Duodenal mucosa (tissue), 2 donors: ENCODE measurements at regions not wholly inside any gene's neighbourhood (a gene's known extent, or its start where the extent isn't known, plus 50 kb on each side); places are given as distances from the start of the nearest gene placed in this dataset.
"Not testable (repeated sequence)": the region's sequence is repeated elsewhere in the genome, so short reads cannot be mapped to it uniquely, and the experiment has no call there.

Experiments used
- H3K27ac ChIP-seq: one replicate; pipeline ENCODE4 v1.7.0; 2013; ENCODE audit warnings: low read depth, low read length
- H3K27me3 ChIP-seq, 2 donors: one replicate each; pipeline ENCODE4 v1.7.0; 2013; ENCODE audit warnings: low read length in 2 of 2, control low read depth in 1 of 2; ENCODE audit not compliant: insufficient read depth in 2 of 2, control insufficient read depth in 1 of 2
- H3K36me3 ChIP-seq, 2 donors: one replicate each; pipeline ENCODE4 v1.7.0; 2013; ENCODE audit warnings: low read length in 2 of 2, control low read depth in 1 of 2; ENCODE audit not compliant: insufficient read depth in 2 of 2, control insufficient read depth in 1 of 2
- H3K4me1 ChIP-seq, 2 donors: one replicate each; pipeline ENCODE4 v1.7.0; 2013; ENCODE audit warnings: low read length in 2 of 2, control low read depth in 1 of 2; ENCODE audit not compliant: insufficient read depth in 2 of 2, control insufficient read depth in 1 of 2
- H3K4me3 ChIP-seq, 2 donors: one replicate each; pipeline ENCODE4 v1.7.0; 2013; ENCODE audit warnings: low read length in 2 of 2, low read depth in 1 of 2
- H3K9ac ChIP-seq, 2 donors: one replicate each; pipeline ENCODE4 v1.7.0; 2013; ENCODE audit warnings: low read length in 2 of 2, low read depth in 1 of 2
- H3K9me3 ChIP-seq, 2 donors: one replicate each; pipeline ENCODE4 v1.7.0; 2013; ENCODE audit warnings: low read length in 2 of 2, control low read depth in 1 of 2; ENCODE audit not compliant: control insufficient read depth in 1 of 2

DNA sequence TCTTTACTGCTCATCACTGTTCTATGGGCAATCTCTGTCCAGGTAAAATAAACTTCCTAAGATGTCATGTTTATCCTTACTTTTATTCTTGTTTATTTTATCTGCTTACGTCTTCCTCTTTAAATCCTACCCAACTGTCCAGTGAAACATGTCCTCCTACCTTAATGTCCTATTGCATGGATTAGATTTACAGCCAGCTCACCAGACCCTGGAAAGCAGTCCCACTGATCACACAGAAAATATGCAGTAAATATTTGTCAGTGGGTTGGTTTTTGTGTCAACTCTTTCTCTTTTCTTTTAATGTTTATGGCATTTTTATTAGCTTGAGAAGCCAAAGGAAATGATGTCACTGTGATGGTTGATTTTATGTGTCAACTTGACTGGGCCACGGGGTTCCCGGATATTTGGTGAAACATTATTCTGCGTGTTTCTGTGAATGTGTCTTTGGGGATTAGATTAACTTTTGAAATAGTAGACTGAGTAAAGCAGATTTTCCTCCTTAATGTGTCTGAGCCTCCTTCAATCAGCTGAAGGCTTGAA is 258.3 kb downstream of the SRGAP2C start:
- Histone ChIP-seq H3K4me3 (no peak overlapping the region), H3K27ac (no peak overlapping the region), H3K27me3 (no peaks in the 10 kb centered on the region), H3K9me3 (peaks cover 0 to 2% of the 10 kb centered on the region in 2 donors), H3K9ac (no peak overlapping the region), H3K36me3 (no peaks in the 10 kb centered on the region), H3K4me1 (no peaks in the 10 kb centered on the region)

DNA sequence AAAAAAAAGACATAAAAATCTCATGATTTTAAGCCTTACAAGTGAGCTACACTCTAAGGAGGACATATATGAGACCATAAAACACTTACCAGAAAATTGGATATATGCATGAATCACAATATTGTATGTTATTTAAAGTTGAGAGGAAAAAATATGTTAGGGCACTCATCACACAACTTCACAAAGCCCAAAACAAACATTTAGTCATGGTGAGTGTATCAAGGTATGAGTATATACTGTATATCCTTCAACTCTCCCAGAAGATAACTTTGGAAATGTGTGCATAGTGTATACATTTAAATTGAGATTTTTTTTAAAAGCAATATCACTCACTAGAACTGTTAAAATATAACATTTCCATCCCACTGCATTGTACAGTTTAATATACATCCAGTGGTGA is 259.3 kb downstream of the SRGAP2C start:
- H3K27me3 ChIP-seq: no peaks in the 10 kb centered on the region
- no peak overlapping the region for H3K27ac ChIP-seq
- H3K4me3 ChIP-seq: no peak overlapping the region
- H3K9ac ChIP-seq: no peak overlapping the region
- H3K4me1 ChIP-seq: no peaks in the 10 kb centered on the region
- H3K36me3 ChIP-seq: no peaks in the 10 kb centered on the region
- peaks cover 0 to 2% of the 10 kb centered on the region in 2 donors for H3K9me3 ChIP-seq

GRCh38 chr1:121445679-121446078 is 260.9 kb downstream of the SRGAP2C start:
- peaks cover 0 to 2% of the 10 kb centered on the region in 2 donors for H3K9me3 ChIP-seq
- no peak overlapping the region for H3K27ac ChIP-seq
- no peaks in the 10 kb centered on the region for H3K27me3 ChIP-seq
- H3K4me3 ChIP-seq: no peak overlapping the region
- H3K36me3 ChIP-seq: no peaks in the 10 kb centered on the region
- H3K9ac ChIP-seq: no peak overlapping the region
- H3K4me1 ChIP-seq: no peaks in the 10 kb centered on the region

DNA sequence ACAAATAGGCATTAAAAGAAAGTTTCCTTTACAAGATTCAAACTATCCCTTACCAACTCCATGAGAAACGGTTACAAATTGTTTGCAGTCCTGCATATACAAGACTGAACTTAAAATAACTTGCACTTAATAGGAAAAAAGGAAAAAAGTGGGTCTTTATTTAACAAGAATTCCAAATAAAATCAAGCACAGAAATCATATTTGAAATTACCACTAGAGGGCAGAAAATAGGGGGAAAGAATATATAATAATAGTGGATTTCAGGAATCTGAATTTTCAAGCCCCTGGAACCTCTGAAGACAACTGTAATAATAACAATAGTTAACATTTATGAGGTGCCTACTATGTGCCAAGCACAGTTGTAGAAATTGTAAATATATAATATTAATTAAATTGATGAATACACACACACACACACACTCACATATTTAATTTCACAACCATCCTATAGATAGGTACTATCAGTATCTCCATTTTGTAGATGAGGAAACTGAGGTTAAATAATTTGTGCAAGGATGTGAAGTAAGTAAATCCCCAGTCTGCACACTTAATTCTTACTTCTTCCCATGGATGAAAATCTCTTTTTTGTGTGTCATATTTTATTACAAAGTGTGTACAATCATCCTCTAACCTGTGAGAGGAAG is 262.6 kb downstream of the SRGAP2C start:
- H3K4me1 ChIP-seq, H3K27me3 ChIP-seq, H3K9me3 ChIP-seq, H3K4me3 ChIP-seq, H3K9ac ChIP-seq, H3K27ac ChIP-seq, H3K36me3 ChIP-seq: not testable (repeated sequence)

- H3K4me3 ChIP-seq, H3K36me3 ChIP-seq, H3K27me3 ChIP-seq, H3K4me1 ChIP-seq, H3K9ac ChIP-seq, H3K27ac ChIP-seq, H3K9me3 ChIP-seq: not testable (repeated sequence)
Observed at GRCh38 chr1:121448064-121448463, 263.3 kb downstream of the SRGAP2C start.

DNA sequence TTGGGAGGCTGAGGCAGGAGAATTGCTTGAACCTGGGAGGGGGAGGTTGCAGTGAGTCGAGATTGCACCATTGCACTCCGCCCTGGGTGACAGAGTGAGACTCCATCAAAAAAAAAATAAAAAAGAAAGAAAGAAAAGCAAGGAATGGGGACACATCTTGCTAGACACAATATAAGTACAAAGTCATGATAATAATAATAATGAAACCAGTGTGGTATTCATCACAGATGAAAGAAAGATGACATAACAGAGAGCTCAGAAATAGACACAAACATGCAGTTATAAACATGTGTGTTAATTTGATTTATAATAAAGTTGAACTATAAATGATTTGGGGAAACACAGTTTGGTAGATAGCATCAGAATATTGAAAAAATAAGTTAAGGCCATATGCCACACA is 264.1 kb downstream of the SRGAP2C start:
- H3K9me3 ChIP-seq: no peaks in the 10 kb centered on the region
- H3K4me3 ChIP-seq: no peak overlapping the region
- no peak overlapping the region for H3K27ac ChIP-seq
- no peaks in the 10 kb centered on the region for H3K4me1 ChIP-seq
- no peaks in the 10 kb centered on the region for H3K27me3 ChIP-seq
- H3K9ac ChIP-seq: no peak overlapping the region
- H3K36me3 ChIP-seq: no peaks in the 10 kb centered on the region

DNA sequence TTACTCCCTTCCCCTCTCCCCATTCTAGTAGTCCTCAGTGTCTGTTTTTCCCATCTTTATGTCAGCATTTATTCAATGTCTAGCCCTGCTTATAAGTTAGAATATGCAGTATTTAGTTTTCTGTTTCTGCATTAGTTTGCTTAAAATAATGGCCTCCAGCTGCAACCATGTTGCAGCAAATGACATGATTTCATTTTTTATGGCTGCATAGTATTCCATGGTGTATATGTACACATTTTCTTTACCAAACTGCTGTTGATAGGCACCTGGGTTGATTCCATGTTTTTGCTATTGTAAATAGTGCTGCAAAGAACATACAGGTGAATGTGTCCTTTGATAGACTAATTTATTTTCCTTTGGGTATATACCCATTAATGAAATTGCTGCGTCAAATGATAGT is 267.7 kb downstream of the SRGAP2C start:
- Histone ChIP-seq H3K9me3 (no peaks in the 10 kb centered on the region), H3K9ac (no peak overlapping the region), H3K4me1 (no peaks in the 10 kb centered on the region), H3K36me3 (no peaks in the 10 kb centered on the region), H3K4me3 (no peak overlapping the region), H3K27ac (no peak overlapping the region), H3K27me3 (no peaks in the 10 kb centered on the region)

- Histone ChIP-seq H3K4me3 (no peak overlapping the region), H3K27me3 (no peaks in the 10 kb centered on the region), H3K36me3 (no peaks in the 10 kb centered on the region), H3K9ac (no peak overlapping the region), H3K9me3 (no peaks in the 10 kb centered on the region), H3K27ac (no peak overlapping the region), H3K4me1 (no peaks in the 10 kb centered on the region)
Observed at GRCh38 chr1:121458291-121459048, 273.7 kb downstream of the SRGAP2C start.

DNA sequence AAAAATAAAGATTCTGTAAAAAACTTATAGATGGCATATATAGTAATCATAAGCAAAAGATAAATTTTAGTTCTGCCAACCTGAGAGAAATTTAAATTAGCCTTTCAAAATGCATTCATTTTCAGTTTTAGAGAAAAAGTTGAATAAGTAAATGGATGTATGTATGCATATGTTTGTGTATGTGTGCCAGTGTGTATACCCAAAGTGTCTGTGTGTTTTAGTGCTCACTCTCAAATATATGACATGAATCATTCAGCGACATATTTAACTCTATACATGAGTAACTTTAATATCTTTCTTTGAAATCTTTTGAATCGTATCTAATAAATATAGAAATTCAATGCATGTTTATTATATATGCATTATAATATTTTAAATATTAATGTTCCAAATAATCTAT is 274.5 kb downstream of the SRGAP2C start:
- no peak overlapping the region for H3K4me3 ChIP-seq
- H3K27ac ChIP-seq: no peak overlapping the region
- H3K9ac ChIP-seq: no peak overlapping the region
- no peaks in the 10 kb centered on the region for H3K9me3 ChIP-seq
- H3K4me1 ChIP-seq: no peaks in the 10 kb centered on the region
- H3K36me3 ChIP-seq: no peaks in the 10 kb centered on the region
- H3K27me3 ChIP-seq: no peaks in the 10 kb centered on the region

- H3K9me3 ChIP-seq, H3K4me3 ChIP-seq, H3K4me1 ChIP-seq, H3K27me3 ChIP-seq, H3K36me3 ChIP-seq, H3K9ac ChIP-seq, H3K27ac ChIP-seq: not testable (repeated sequence)
Observed at GRCh38 chr1:121469395-121469794, 284.6 kb downstream of the SRGAP2C start.
